Panc1 (cell line): ENCODE measurements at regions not wholly inside any gene's neighbourhood (a gene's known extent, or its start where the extent isn't known, plus 50 kb on each side); places are given as distances from the start of the nearest gene placed in this dataset.
"Not testable (repeated sequence)": the region's sequence is repeated elsewhere in the genome, so short reads cannot be mapped to it uniquely, and the experiment has no call there.

Experiments
- ATAC-seq: fragments of 200-7000 bp; cut with Tn5 transposase; 2 replicates; pipeline ENCODE4 v1.9.1; 2020; ENCODE audit warnings: mild to moderate bottlenecking, moderate library complexity
- BruUV-seq: library from RNA; stranded (reverse); fragments of 400-500 nt; replicated peaks from 2 replicates; lab custom pipeline; 2021; lab: Mats Ljungman, UMichigan
- CTCF ChIA-PET: fragments of 300-600 bp; sonication (Branson Sonifier 250); formaldehyde crosslinking; loops from one replicate; lab custom pipeline; 2022; ENCODE audit warnings: antibody characterized with exemption; lab: Charles Lee
- POLR2A ChIA-PET: fragments of 300-600 bp; sonication (Branson Sonifier 250); formaldehyde crosslinking; loops from one replicate; lab custom pipeline; 2022; ENCODE audit warnings: antibody characterized with exemption; lab: Charles Lee
- DNase-seq: peaks from one replicate; pipeline ENCODE4 v3.0.0-alpha.2; 2010; ENCODE audit warnings: low read depth, low spot score
- H3K27ac ChIP-seq: 2 replicates; pipeline ENCODE4 v1.5.1; 2011; ENCODE audit warnings: mild to moderate bottlenecking, low read length, inconsistent platforms
- H3K27me3 ChIP-seq: fragments of 200-500 bp; sonication (Bioruptor generic); 2 replicates; pipeline ENCODE4 v1.6.0; 2014; ENCODE audit warnings: low read length, inconsistent platforms; ENCODE audit not compliant: control insufficient read depth, insufficient read depth
- H3K36me3 ChIP-seq: fragments of 200-500 bp; sonication (Bioruptor generic); 2 replicates; pipeline ENCODE4 v1.5.1; 2014; ENCODE audit warnings: inconsistent platforms, mild to moderate bottlenecking, low read length, moderate library complexity; ENCODE audit not compliant: control insufficient read depth, insufficient read depth
- H3K4me1 ChIP-seq: 2 replicates; pipeline ENCODE4 v1.5.1; 2011; ENCODE audit warnings: inconsistent platforms, mild to moderate bottlenecking, low read length, moderate library complexity; ENCODE audit not compliant: control insufficient read depth, insufficient read depth
- H3K4me3 ChIP-seq, 2 experiments: 2 replicates each; pipeline ENCODE4 v1.5.1; 2011 to 2012; ENCODE audit warnings: low read depth in 2 of 2, low read length in 2 of 2, mild to moderate bottlenecking in 2 of 2, inconsistent platforms in 1 of 2, moderate library complexity in 1 of 2
- H3K9me3 ChIP-seq: fragments of 200-500 bp; sonication (Bioruptor generic); 2 replicates; pipeline ENCODE4 v1.5.1; 2014; ENCODE audit warnings: low read depth, mild to moderate bottlenecking, inconsistent platforms, low read length, moderate library complexity; ENCODE audit not compliant: control insufficient read depth, insufficient read depth
- CTCF ChIP-seq: fragments of 450-650 bp; IDR thresholded peaks from 2 replicates; pipeline ENCODE4 v1.5.1; 2017; ENCODE audit warnings: mild to moderate bottlenecking
- POLR2AphosphoS5 ChIP-seq: IDR thresholded peaks from 2 replicates; pipeline ENCODE4 v1.6.1; 2012; ENCODE audit warnings: mild to moderate bottlenecking, low read depth, low read length, moderate library complexity
- REST ChIP-seq, 2 experiments: IDR thresholded peaks; 2 replicates each; pipeline ENCODE4 v1.6.1; 2011 to 2012; ENCODE audit warnings: low read depth in 2 of 2, control low read depth in 1 of 2, low read length in 1 of 2, mild to moderate bottlenecking in 1 of 2, moderate library complexity in 1 of 2; ENCODE audit not compliant: insufficient read depth in 1 of 2
- SIN3A ChIP-seq: IDR thresholded peaks from 2 replicates; pipeline ENCODE4 v1.6.1; 2012; ENCODE audit warnings: low read depth, mild to moderate bottlenecking, low read length, moderate library complexity, borderline replicate concordance; ENCODE audit not compliant: insufficient read depth
- TCF7L2 ChIP-seq: IDR thresholded peaks from 2 replicates; pipeline ENCODE4 v1.6.1; 2011; ENCODE audit warnings: mild to moderate bottlenecking, low read depth, low read length, inconsistent platforms
- in situ Hi-C: cut with HindIII; loops from 2 replicates; pipeline ENCODE4 v1.10.0; 2016; ENCODE audit warnings: low sequenced_read_pairs, low pct_unique_long_range_greater_than_20kb
- intact Hi-C: fragments of 100-400 bp; cut with micrococcal nuclease; formaldehyde crosslinking; loops from one replicate; pipeline ENCODE4 v1.10.0; 2022; ENCODE audit not compliant: unreplicated experiment

- Histone ChIP-seq H3K27ac (no peak overlapping the region), H3K27me3 (no peaks in the 10 kb centered on the region), H3K4me3 (no peak overlapping the region), H3K9me3 (no peaks in the 10 kb centered on the region), H3K36me3 (no peaks in the 10 kb centered on the region), H3K4me1 (no peaks in the 10 kb centered on the region)
- ATAC-seq (no peak), DNase-seq (no peak)
- no TSS peak for BruUV-seq
- no peak for TF ChIP-seq POLR2AphosphoS5
- TF ChIP-seq TCF7L2: no peak
- TF ChIP-seq CTCF: no peak
- TF ChIP-seq SIN3A: no peak
- TF ChIP-seq REST (IDR thresholded peaks at IDR 0.05; ENCODE audit: insufficient read depth in 1 of 2, low read depth in 2 of 2, low read length in 1 of 2): no peak
- intact Hi-C loops (no loop called here), in situ Hi-C loops (no loop called here)
- ChIA-PET POLR2A (no interaction called here), CTCF (no interaction called here)
Observed at GRCh38 chr15:26115229-26115943, 252.3 kb upstream of the ATP10A start.

- H3K36me3 ChIP-seq, in situ Hi-C loops, intact Hi-C loops, ATAC-seq, POLR2A ChIA-PET, H3K4me1 ChIP-seq, CTCF ChIA-PET, H3K27me3 ChIP-seq, BruUV-seq, DNase-seq, H3K27ac ChIP-seq, H3K9me3 ChIP-seq, H3K4me3 ChIP-seq: not testable (repeated sequence)
Observed at GRCh38 chr15:26114128-26114527, 251.0 kb upstream of the ATP10A start.

- Histone ChIP-seq H3K4me3 (no peak overlapping the region), H3K27ac (no peak overlapping the region), H3K4me1 (no peaks in the 10 kb centered on the region), H3K9me3 (no peaks in the 10 kb centered on the region), H3K27me3 (no peaks in the 10 kb centered on the region), H3K36me3 (no peaks in the 10 kb centered on the region)
- ATAC-seq (no peak), DNase-seq (no peak)
- in situ Hi-C loops (no loop called here), intact Hi-C loops (no loop called here)
- BruUV-seq: no TSS peak
- CTCF ChIA-PET: no interaction called here
- TF ChIP-seq POLR2AphosphoS5 (no peak), CTCF (no peak), REST (IDR thresholded peaks at IDR 0.05; ENCODE audit: insufficient read depth in 1 of 2, low read depth in 2 of 2, low read length in 1 of 2) (no peak), TCF7L2 (no peak), SIN3A (no peak)
- POLR2A ChIA-PET: no interaction called here
Observed at GRCh38 chr15:26113296-26113695, 250.2 kb upstream of the ATP10A start.
